HCT116 (cell line): ENCODE measurements at regions not wholly inside any gene's neighbourhood (a gene's known extent, or its start where the extent isn't known, plus 50 kb on each side); places are given as distances from the start of the nearest gene placed in this dataset.

Source experiments
- ATAC-seq: fragments of 200-7000 bp; cut with Tn5 transposase; 2 replicates; pipeline ENCODE4 v1.9.1; 2020; ENCODE audit warnings: mild to moderate bottlenecking, moderate library complexity
- BruUV-seq: library from RNA; stranded (reverse); fragments of 400-500 nt; replicated peaks from 2 replicates; lab custom pipeline; 2021; lab: Mats Ljungman, UMichigan
- CTCF ChIA-PET: fragments of 300-600 bp; sonication (Branson Sonifier 250); formaldehyde crosslinking; loops from one replicate; lab custom pipeline; 2021; ENCODE audit warnings: antibody characterized with exemption; lab: Charles Lee
- POLR2A ChIA-PET: fragments of 300-600, 350-600 bp; sonication (Branson Sonifier 250); formaldehyde crosslinking; loops from one replicate; lab custom pipeline; 2021; ENCODE audit warnings: antibody characterized with exemption; lab: Charles Lee
- RAD21 ChIA-PET, 2 experiments: fragments of 300-600 bp; sonication (Branson Sonifier 250); formaldehyde crosslinking; loops; one replicate each; lab custom pipeline; 2023; ENCODE audit warnings: low total read pairs in 2 of 2; ENCODE audit not compliant: uncharacterized antibody in 2 of 2, unreplicated experiment in 2 of 2, low non-redundant PET in 1 of 2; lab: Charles Lee
- DNase-seq: peaks from one replicate; pipeline ENCODE4 v3.0.0-alpha.2; 2010; ENCODE audit warnings: low read depth, low spot score
- H2AFZ ChIP-seq: fragments of 200-600 bp; shearing (Covaris generic), sonication (generic); 2 replicates; pipeline ENCODE4 v1.6.1; 2017; ENCODE audit warnings: low read depth, mixed run types, mixed read lengths, antibody characterized with exemption, low read length; ENCODE audit not compliant: poor library complexity, severe bottlenecking
- H3K27ac ChIP-seq: 2 replicates; pipeline ENCODE4 v1.5.1; 2012; ENCODE audit warnings: low read depth, low read length
- H3K27me3 ChIP-seq: fragments of 200-600 bp; sonication (generic); 2 replicates; pipeline ENCODE4 v1.6.1; 2016; ENCODE audit warnings: mixed run types, low read length, mixed read lengths; ENCODE audit not compliant: insufficient read depth
- H3K36me3 ChIP-seq, 2 experiments: fragments of 200-500 bp in 1 of 2; fragments of 200-600 bp in 1 of 2; sonication (Bioruptor generic) in 1 of 2; sonication (generic) in 1 of 2; 2 replicates each; pipeline versions ENCODE4 v1.5.1 to v1.6.1; 2014 to 2016; ENCODE audit warnings: low read length in 2 of 2, inconsistent platforms in 1 of 2, mixed read lengths in 1 of 2, mixed run types in 1 of 2; ENCODE audit not compliant: insufficient read depth in 2 of 2, control insufficient read depth in 1 of 2
- H3K4me1 ChIP-seq, 2 experiments: fragments of 200-600 bp in 1 of 2; sonication (generic) in 1 of 2; 2 replicates each; pipeline versions ENCODE4 v1.5.1 to v1.6.1; 2012 to 2017; ENCODE audit warnings: low read length in 2 of 2, inconsistent platforms in 1 of 2, mild to moderate bottlenecking in 1 of 2, mixed read lengths in 1 of 2, mixed run types in 1 of 2, moderate library complexity in 1 of 2; ENCODE audit not compliant: insufficient read depth in 2 of 2, control insufficient read depth in 1 of 2
- H3K4me2 ChIP-seq: fragments of 200-600 bp; sonication (generic); 2 replicates; pipeline ENCODE4 v1.6.1; 2017; ENCODE audit warnings: mixed run types, low read length, mixed read lengths
- H3K4me3 ChIP-seq, 2 experiments: fragments of 200-600 bp in 1 of 2; sonication (generic) in 1 of 2; replicated peaks in 1 of 2; 2 replicates each; pipeline ENCODE4 v1.5.1; 2011 to 2016; ENCODE audit warnings: low read length in 2 of 2, control low read depth in 1 of 2, low read depth in 1 of 2, mild to moderate bottlenecking in 1 of 2, mixed read lengths in 1 of 2, mixed run types in 1 of 2
- H3K79me2 ChIP-seq: fragments of 200-600 bp; sonication (generic); 2 replicates; pipeline ENCODE4 v1.6.1; 2017; ENCODE audit warnings: mild to moderate bottlenecking, mixed run types, low read length, moderate library complexity, mixed read lengths; ENCODE audit not compliant: insufficient read depth
- H3K9ac ChIP-seq: fragments of 200-600 bp; sonication (generic); 2 replicates; pipeline ENCODE4 v1.6.1; 2016; ENCODE audit warnings: low read length, mixed read lengths
- H3K9me2 ChIP-seq: fragments of 200-600 bp; sonication (generic), shearing (Covaris generic); 2 replicates; pipeline ENCODE4 v1.6.1; 2017; ENCODE audit warnings: mixed run types, mild to moderate bottlenecking, moderate library complexity; ENCODE audit not compliant: insufficient read depth
- H3K9me3 ChIP-seq, 2 experiments: fragments of 200-500 bp in 1 of 2; fragments of 200-600 bp in 1 of 2; sonication (Bioruptor generic) in 1 of 2; sonication (generic) in 1 of 2; 2 replicates each; pipeline ENCODE4 v1.6.1; 2014 to 2017; ENCODE audit warnings: low read length in 2 of 2, mixed read lengths in 2 of 2, inconsistent platforms in 1 of 2, low read depth in 1 of 2, mild to moderate bottlenecking in 1 of 2, mixed run types in 1 of 2, moderate library complexity in 1 of 2; ENCODE audit not compliant: control insufficient read depth in 1 of 2, insufficient read depth in 1 of 2
- H4K20me1 ChIP-seq: fragments of 200-600 bp; sonication (generic), shearing (Covaris generic); 2 replicates; pipeline ENCODE4 v1.6.1; 2017; ENCODE audit warnings: mixed run types, mild to moderate bottlenecking, moderate library complexity; ENCODE audit not compliant: insufficient read depth
- ATF3 ChIP-seq: IDR thresholded peaks from 2 replicates; pipeline ENCODE4 v1.6.1; 2012
- CBX3 ChIP-seq: IDR thresholded peaks from 2 replicates; pipeline ENCODE4 v1.6.1; 2012; ENCODE audit warnings: low read depth
- CEBPB ChIP-seq: IDR thresholded peaks from 2 replicates; pipeline ENCODE4 v1.6.1; 2012; ENCODE audit warnings: low read depth
- CTCF ChIP-seq, 3 experiments: fragments of 200-600 bp in 1 of 3; sonication (generic) in 1 of 3; IDR thresholded peaks in 2 of 3; conservative IDR thresholded peaks in 1 of 3; 2 replicates each; pipeline ENCODE4 v1.5.1; 2012 to 2017; ENCODE audit warnings: low read depth in 2 of 3, low read length in 2 of 3, antibody characterized with exemption in 1 of 3, borderline replicate concordance in 1 of 3, control low read depth in 1 of 3, mild to moderate bottlenecking in 1 of 3, mixed read lengths in 1 of 3, mixed run types in 1 of 3, moderate library complexity in 1 of 3; ENCODE audit not compliant: insufficient read depth in 1 of 3
- EZH2 ChIP-seq: fragments of 200-600 bp; sonication (generic); IDR thresholded peaks from 2 replicates; pipeline ENCODE4 v1.6.1; 2017; ENCODE audit warnings: antibody characterized with exemption, mixed run types
- EZH2phosphoT487 ChIP-seq: fragments of 200-600 bp; IDR thresholded peaks from 2 replicates; pipeline ENCODE4 v1.6.1; 2018; ENCODE audit warnings: antibody characterized with exemption, borderline replicate concordance
- FOSL1 ChIP-seq: IDR thresholded peaks from 2 replicates; pipeline ENCODE4 v1.6.1; 2012; ENCODE audit warnings: low read depth
- JUND ChIP-seq: IDR thresholded peaks from 2 replicates; pipeline ENCODE4 v1.6.1; 2012
- MAX ChIP-seq: IDR thresholded peaks from 2 replicates; pipeline ENCODE4 v1.6.1; 2012
- POLR2A ChIP-seq: IDR thresholded peaks from 2 replicates; pipeline ENCODE4 v1.7.0; 2011; ENCODE audit warnings: borderline replicate concordance; ENCODE audit not compliant: insufficient read depth, insufficient read length; ENCODE audit errors: extremely low read depth
- POLR2AphosphoS5 ChIP-seq: IDR thresholded peaks from 2 replicates; pipeline ENCODE4 v1.6.1; 2011; ENCODE audit warnings: mild to moderate bottlenecking, low read depth, low read length, moderate library complexity
- RAD21 ChIP-seq: IDR thresholded peaks from 2 replicates; pipeline ENCODE4 v1.6.1; 2012; ENCODE audit warnings: low read depth, mild to moderate bottlenecking
- REST ChIP-seq: IDR thresholded peaks from 2 replicates; pipeline ENCODE4 v1.6.1; 2012; ENCODE audit warnings: low read depth
- SIN3A ChIP-seq: IDR thresholded peaks from 2 replicates; pipeline ENCODE4 v1.6.1; 2012; ENCODE audit warnings: low read depth
- SP1 ChIP-seq: IDR thresholded peaks from 2 replicates; pipeline ENCODE4 v1.6.1; 2012; ENCODE audit warnings: low read depth
- TCF7L2 ChIP-seq: IDR thresholded peaks from 2 replicates; pipeline ENCODE4 v1.7.0; 2011; ENCODE audit warnings: borderline replicate concordance, inconsistent platforms; ENCODE audit not compliant: insufficient read depth, insufficient read length; ENCODE audit errors: extremely low read depth
- YY1 ChIP-seq: IDR thresholded peaks from 2 replicates; pipeline ENCODE4 v1.6.1; 2011; ENCODE audit warnings: low read length, low read depth, moderate library complexity, mild to moderate bottlenecking; ENCODE audit not compliant: insufficient replicate concordance; ENCODE audit errors: extremely low read depth
- ZBTB33 ChIP-seq: IDR thresholded peaks from 2 replicates; pipeline ENCODE4 v1.6.1; 2011; ENCODE audit warnings: mild to moderate bottlenecking, low read length, moderate library complexity; ENCODE audit not compliant: insufficient replicate concordance; ENCODE audit errors: extremely low read depth
- ZFX ChIP-seq: fragments of 450-650 bp; IDR thresholded peaks from 2 replicates; pipeline ENCODE4 v1.6.1; 2017
- ZNF274 ChIP-seq: fragments of 200-500 bp; sonication (Bioruptor generic); IDR thresholded peaks from 2 replicates; pipeline ENCODE4 v1.6.1; 2014; ENCODE audit warnings: mild to moderate bottlenecking, low read depth, low read length, inconsistent platforms
- intact Hi-C: fragments of 100-400 bp; cut with micrococcal nuclease; formaldehyde crosslinking; loops from 2 replicates; pipeline ENCODE4 v1.10.0; 2022

GRCh38 chr3:82053236-82053635 is 291.8 kb upstream of the GBE1 start:
- Histone ChIP-seq H3K9me2 (no peaks in the 10 kb centered on the region), H3K36me3 (no peaks in the 10 kb centered on the region), H3K27me3 (no peaks in the 10 kb centered on the region), H4K20me1 (no peaks in the 10 kb centered on the region), H3K79me2 (no peaks in the 10 kb centered on the region), H3K9ac (no peak overlapping the region), H3K9me3 (no peaks in the 10 kb centered on the region), H3K4me3 (no peak overlapping the region), H2AFZ (no peak overlapping the region), H3K4me2 (no peak overlapping the region), H3K4me1 (peaks cover 16% of the 10 kb centered on the region in 2 experiments), H3K27ac (no peak overlapping the region)
- ChIA-PET POLR2A (no interaction called here), RAD21 (no interaction called here), CTCF (no interaction called here)
- intact Hi-C loops: no loop called here
- BruUV-seq: no TSS peak
- no peak for TF ChIP-seq ATF3
- no peak for TF ChIP-seq ZFX
- no peak for TF ChIP-seq CEBPB
- no peak for TF ChIP-seq SP1
- TF ChIP-seq EZH2phosphoT487: no peak
- no peak for TF ChIP-seq FOSL1
- TF ChIP-seq RAD21: no peak
- no peak for TF ChIP-seq ZNF274
- no peak for TF ChIP-seq JUND
- no peak for TF ChIP-seq POLR2A
- no peak for TF ChIP-seq EZH2
- no peak for TF ChIP-seq MAX
- no peak for TF ChIP-seq CTCF (IDR thresholded peaks at IDR 0.05 in 2 of 3, conservative IDR thresholded peaks at IDR 0.05 in 1 of 3; ENCODE audit: borderline replicate concordance in 1 of 3, insufficient read depth in 1 of 3, low read depth in 2 of 3, low read length in 2 of 3)
- no peak for TF ChIP-seq YY1
- no peak for TF ChIP-seq ZBTB33
- no peak for TF ChIP-seq SIN3A
- TF ChIP-seq POLR2AphosphoS5: no peak
- TF ChIP-seq REST: no peak
- no peak for TF ChIP-seq CBX3
- no peak for TF ChIP-seq TCF7L2
- DNase-seq (no peak), ATAC-seq (no peak)
